MCF 10A (cell line): ENCODE measurements at regions not wholly inside any gene's neighbourhood (a gene's known extent, or its start where the extent isn't known, plus 50 kb on each side); places are given as distances from the start of the nearest gene placed in this dataset.

Experiments
- BruUV-seq: library from RNA; stranded (reverse); fragments of 400-500 nt; replicated peaks from 2 replicates; lab custom pipeline; 2021; lab: Mats Ljungman, UMichigan
- CTCF ChIA-PET: fragments of 300-600 bp; sonication (Branson Sonifier 250); formaldehyde crosslinking; extraction: SDS; loops from one replicate; lab custom pipeline; 2021; ENCODE audit warnings: antibody characterized with exemption, inconsistent platforms; lab: Yijun Ruan, JAX
- POLR2A ChIA-PET: fragments of 300-600, 350-650 bp; sonication (Branson Sonifier 250); formaldehyde crosslinking; extraction: SDS; loops from one replicate; lab custom pipeline; 2020; ENCODE audit warnings: antibody characterized with exemption, inconsistent platforms; lab: Yijun Ruan, JAX
- DNase-seq: peaks from one replicate; pipeline ENCODE4 v3.0.0-alpha.2; 2018; ENCODE audit not compliant: unreplicated experiment
- H3K27ac Mint-ChIP-seq: one replicate; pipeline ENCODE4 v1.8.0; 2022; ENCODE audit warnings: mild to moderate bottlenecking, low read depth, mixed read lengths; ENCODE audit not compliant: unreplicated experiment
- H3K27me3 Mint-ChIP-seq: one replicate; pipeline ENCODE4 v1.8.0; 2022; ENCODE audit warnings: mixed read lengths; ENCODE audit not compliant: insufficient read depth, unreplicated experiment
- H3K36me3 Mint-ChIP-seq: one replicate; pipeline ENCODE4 v1.8.0; 2022; ENCODE audit warnings: mild to moderate bottlenecking, moderate library complexity, mixed read lengths; ENCODE audit not compliant: insufficient read depth, unreplicated experiment
- H3K4me1 Mint-ChIP-seq: one replicate; pipeline ENCODE4 v1.8.0; 2022; ENCODE audit warnings: mixed read lengths; ENCODE audit not compliant: insufficient read depth, unreplicated experiment
- H3K4me3 Mint-ChIP-seq: one replicate; pipeline ENCODE4 v1.8.0; 2022; ENCODE audit warnings: mild to moderate bottlenecking, moderate library complexity, mixed read lengths; ENCODE audit not compliant: unreplicated experiment
- H3K9me3 Mint-ChIP-seq: one replicate; pipeline ENCODE4 v1.8.0; 2022; ENCODE audit warnings: mixed read lengths; ENCODE audit not compliant: unreplicated experiment
- intact Hi-C: fragments of 100-400 bp; cut with micrococcal nuclease; formaldehyde crosslinking; loops from 2 replicates; pipeline ENCODE4 v1.14.1; 2022
- TF ChIP-seq, protein P1 (sequence below): fragments of 200-600 bp; IDR thresholded peaks from one replicate; pipeline ENCODE4 v1.8.0; 2022; ENCODE audit warnings: antibody characterized with exemption, mild to moderate bottlenecking; ENCODE audit not compliant: unreplicated experiment

DNA sequence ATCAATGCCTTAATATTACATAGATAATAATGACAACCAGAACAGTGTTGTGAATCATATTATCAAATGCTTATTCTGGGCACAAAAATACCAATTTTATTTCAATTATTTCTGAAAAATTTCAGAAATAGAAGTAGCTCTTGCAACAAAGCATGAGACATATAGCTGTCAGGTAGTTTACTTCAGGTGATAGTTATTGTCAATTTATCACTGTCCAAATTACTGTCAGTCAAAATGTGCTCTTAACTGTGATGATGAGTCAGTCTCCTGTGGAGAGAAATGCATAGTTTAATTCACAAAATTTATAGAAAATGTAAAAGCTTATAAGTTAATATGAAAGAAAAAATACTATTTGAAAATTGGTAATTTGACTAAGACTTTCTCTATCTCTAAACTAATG lies 1078.4 kb upstream of the GBE1 start:
- Mint-ChIP-seq H3K27me3 (no peaks in the 10 kb centered on the region), H3K36me3 (no peaks in the 10 kb centered on the region), H3K4me3 (no peak overlapping the region), H3K4me1 (no peaks in the 10 kb centered on the region), H3K27ac (no peak overlapping the region), H3K9me3 (peaks cover 19% of the 10 kb centered on the region)
- BruUV-seq, result no TSS peak
- no peak for DNase-seq
- POLR2A ChIA-PET, result no interaction called here
- TF ChIP-seq, protein P1, sequence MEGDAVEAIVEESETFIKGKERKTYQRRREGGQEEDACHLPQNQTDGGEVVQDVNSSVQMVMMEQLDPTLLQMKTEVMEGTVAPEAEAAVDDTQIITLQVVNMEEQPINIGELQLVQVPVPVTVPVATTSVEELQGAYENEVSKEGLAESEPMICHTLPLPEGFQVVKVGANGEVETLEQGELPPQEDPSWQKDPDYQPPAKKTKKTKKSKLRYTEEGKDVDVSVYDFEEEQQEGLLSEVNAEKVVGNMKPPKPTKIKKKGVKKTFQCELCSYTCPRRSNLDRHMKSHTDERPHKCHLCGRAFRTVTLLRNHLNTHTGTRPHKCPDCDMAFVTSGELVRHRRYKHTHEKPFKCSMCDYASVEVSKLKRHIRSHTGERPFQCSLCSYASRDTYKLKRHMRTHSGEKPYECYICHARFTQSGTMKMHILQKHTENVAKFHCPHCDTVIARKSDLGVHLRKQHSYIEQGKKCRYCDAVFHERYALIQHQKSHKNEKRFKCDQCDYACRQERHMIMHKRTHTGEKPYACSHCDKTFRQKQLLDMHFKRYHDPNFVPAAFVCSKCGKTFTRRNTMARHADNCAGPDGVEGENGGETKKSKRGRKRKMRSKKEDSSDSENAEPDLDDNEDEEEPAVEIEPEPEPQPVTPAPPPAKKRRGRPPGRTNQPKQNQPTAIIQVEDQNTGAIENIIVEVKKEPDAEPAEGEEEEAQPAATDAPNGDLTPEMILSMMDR, result no peak
- intact Hi-C loops, result no loop called here
- CTCF ChIA-PET, result interaction anchor here (0.6 to 0.7 kb wide), 2 partner anchors 21 to 57 kb away, joined by 3 to 7 read pairs; no protein-coding TSS in a partner anchor

DNA sequence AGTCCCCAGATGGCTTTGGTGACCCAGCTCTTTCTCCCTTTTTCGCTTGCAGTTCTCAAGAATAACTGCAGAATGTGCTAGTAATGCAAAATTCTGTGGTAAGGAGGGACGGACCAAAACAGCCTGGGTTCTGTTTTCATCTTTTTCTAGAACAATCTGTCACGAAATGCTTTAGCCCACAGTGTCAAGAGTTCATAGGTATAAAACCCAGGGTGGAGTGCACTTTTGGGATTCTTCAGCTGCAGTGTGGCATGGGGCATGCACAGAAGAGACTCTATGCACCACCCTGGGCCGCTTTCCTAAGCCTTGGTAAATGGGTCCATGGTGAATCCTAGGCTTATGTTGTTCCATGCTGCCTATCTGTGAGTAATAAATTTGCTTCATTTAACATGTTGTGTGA lies 1072.7 kb upstream of the GBE1 start:
- no peak for DNase-seq
- TF ChIP-seq, protein P1, result no peak
- Mint-ChIP-seq H3K4me1 (no peaks in the 10 kb centered on the region), H3K4me3 (no peak overlapping the region), H3K36me3 (no peaks in the 10 kb centered on the region), H3K27me3 (no peaks in the 10 kb centered on the region), H3K27ac (no peak overlapping the region), H3K9me3 (no peaks in the 10 kb centered on the region)
- no TSS peak for BruUV-seq
- POLR2A ChIA-PET, result no interaction called here
- CTCF ChIA-PET, result no interaction called here
- intact Hi-C loops, result no loop called here

DNA sequence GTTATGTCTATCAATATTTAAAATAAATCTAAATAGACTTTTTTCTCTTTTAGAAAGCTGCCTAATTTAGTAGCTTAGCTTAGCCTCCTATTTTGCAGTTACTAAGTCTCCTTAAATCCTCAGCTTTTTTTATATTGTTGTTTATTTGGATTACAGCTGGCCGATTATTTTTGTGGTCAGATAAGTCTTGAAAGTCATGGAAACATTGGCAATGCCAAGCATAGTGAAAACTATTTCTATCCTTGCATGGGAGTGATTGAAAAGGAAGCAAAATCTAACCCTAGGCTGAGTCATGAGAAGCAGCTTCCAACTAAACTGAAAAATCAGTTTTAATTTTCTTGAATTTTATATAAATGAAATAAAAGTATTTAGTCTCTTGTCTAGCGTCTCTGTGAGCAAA lies 1063.0 kb upstream of the GBE1 start:
- TF ChIP-seq, protein P1, result no peak
- Mint-ChIP-seq H3K27me3 (no peaks in the 10 kb centered on the region), H3K9me3 (peaks cover 6% of the 10 kb centered on the region), H3K4me1 (no peaks in the 10 kb centered on the region), H3K36me3 (no peaks in the 10 kb centered on the region), H3K27ac (no peak overlapping the region), H3K4me3 (no peak overlapping the region)
- CTCF ChIA-PET, result no interaction called here
- no peak for DNase-seq
- POLR2A ChIA-PET, result no interaction called here
- intact Hi-C loops, result no loop called here
- no TSS peak for BruUV-seq

DNA sequence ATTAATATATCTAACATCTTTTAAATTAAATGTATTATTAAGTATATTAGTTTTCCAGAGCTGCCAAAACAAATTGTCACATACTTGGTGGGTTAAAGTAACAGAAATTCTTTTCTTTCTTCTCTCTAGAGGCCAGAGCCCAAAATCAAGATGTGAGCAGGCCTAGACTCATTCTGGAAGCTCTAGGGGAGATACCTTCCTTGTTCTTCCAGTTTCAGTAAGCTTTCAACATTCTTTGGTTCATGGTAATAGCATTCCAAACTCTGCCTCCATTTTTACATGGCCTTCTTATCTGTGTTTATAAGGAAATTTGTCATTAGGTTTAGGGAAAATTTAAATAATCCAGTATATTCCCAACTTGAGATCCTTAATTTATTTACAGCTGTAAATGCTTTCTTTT lies 1054.6 kb upstream of the GBE1 start:
- H3K27ac Mint-ChIP-seq, result no peak overlapping the region
- peaks cover 3% of the 10 kb centered on the region for H3K4me1 Mint-ChIP-seq
- H3K27me3 Mint-ChIP-seq, result no peaks in the 10 kb centered on the region
- ChIA-PET CTCF (interaction anchor here (0.6 kb wide), 1 partner anchor 38 kb away, joined by 5 read pairs; no protein-coding TSS in a partner anchor), POLR2A (no interaction called here)
- no peaks in the 10 kb centered on the region for H3K36me3 Mint-ChIP-seq
- intact Hi-C loops, result no loop called here
- BruUV-seq, result no TSS peak
- no peak for DNase-seq
- TF ChIP-seq, protein P1, result no peak
- no peak overlapping the region for H3K4me3 Mint-ChIP-seq
- peaks cover 24% of the 10 kb centered on the region for H3K9me3 Mint-ChIP-seq
